WI38 (cell line): ENCODE measurements at regions not wholly inside any gene's neighbourhood (a gene's known extent, or its start where the extent isn't known, plus 50 kb on each side); places are given as distances from the start of the nearest gene placed in this dataset.
"Not testable (repeated sequence)": the region's sequence is repeated elsewhere in the genome, so short reads cannot be mapped to it uniquely, and the experiment has no call there.

Experiments used
- H3K4me3 ChIP-seq: 2 replicates; pipeline ENCODE4 v1.5.1; 2011; ENCODE audit warnings: low read depth, mild to moderate bottlenecking, control low read depth, low read length
- CTCF ChIP-seq: IDR thresholded peaks from 2 replicates; pipeline ENCODE4 v1.5.1; 2012; ENCODE audit warnings: low read depth, mild to moderate bottlenecking, control low read depth, low read length

GRCh38 chr21:14006144-14006543 lies 204.6 kb downstream of the LIPI start:
- not testable (repeated sequence) for H3K4me3 ChIP-seq

GRCh38 chr21:13986996-13987958 lies 223.5 kb downstream of the LIPI start:
- not testable (repeated sequence) for H3K4me3 ChIP-seq

- H3K4me3 ChIP-seq, result not testable (repeated sequence)
Measured at GRCh38 chr21:13985865-13986863, 224.6 kb downstream of the LIPI start.

- not testable (repeated sequence) for H3K4me3 ChIP-seq
Measured at GRCh38 chr21:13985137-13985864, 225.5 kb downstream of the LIPI start.

GRCh38 chr21:13984728-13985127 lies 226.0 kb downstream of the LIPI start:
- H3K4me3 ChIP-seq, result not testable (repeated sequence)

GRCh38 chr21:13981176-13982087 lies 229.3 kb downstream of the LIPI start:
- H3K4me3 ChIP-seq, result not testable (repeated sequence)

- not testable (repeated sequence) for H3K4me3 ChIP-seq
Measured at GRCh38 chr21:13980115-13980662, 230.6 kb downstream of the LIPI start.

GRCh38 chr21:13979608-13980007 lies 231.1 kb downstream of the LIPI start:
- H3K4me3 ChIP-seq, result not testable (repeated sequence)

- H3K4me3 ChIP-seq, result not testable (repeated sequence)
Measured at GRCh38 chr21:13974582-13974981, 236.2 kb downstream of the LIPI start.

- H3K4me3 ChIP-seq, result not testable (repeated sequence)
Measured at GRCh38 chr21:13969853-13970252, 240.9 kb downstream of the LIPI start.

GRCh38 chr21:13969002-13969401 lies 241.8 kb downstream of the LIPI start:
- not testable (repeated sequence) for H3K4me3 ChIP-seq

GRCh38 chr21:13963259-13963658 lies 247.5 kb downstream of the LIPI start:
- H3K4me3 ChIP-seq, result not testable (repeated sequence)

- no peak overlapping the region for H3K4me3 ChIP-seq
- no peak for TF ChIP-seq CTCF
Measured at GRCh38 chr21:13937236-13937635, 273.5 kb downstream of the LIPI start.

- H3K4me3 ChIP-seq, result not testable (repeated sequence)
Measured at GRCh38 chr21:13936033-13936937, 274.5 kb downstream of the LIPI start.

- not testable (repeated sequence) for H3K4me3 ChIP-seq
Measured at GRCh38 chr21:13935396-13936032, 275.2 kb downstream of the LIPI start.

GRCh38 chr21:13934887-13935342 lies 275.8 kb downstream of the LIPI start:
- H3K4me3 ChIP-seq, result not testable (repeated sequence)
